Colon (tissue), 2 donors: ENCODE measurements at regions not wholly inside any gene's neighbourhood (a gene's known extent, or its start where the extent isn't known, plus 50 kb on each side); places are given as distances from the start of the nearest gene placed in this dataset.
"Not testable (repeated sequence)": the region's sequence is repeated elsewhere in the genome, so short reads cannot be mapped to it uniquely, and the experiment has no call there.

Source experiments
- FAIRE-seq: peaks from 2 replicates; lab custom pipeline; 2012; peaks lifted over from hg19 to GRCh38; lab: Jason Lieb, UNC
- donor health status: control.
- donor health status: control.

DNA sequence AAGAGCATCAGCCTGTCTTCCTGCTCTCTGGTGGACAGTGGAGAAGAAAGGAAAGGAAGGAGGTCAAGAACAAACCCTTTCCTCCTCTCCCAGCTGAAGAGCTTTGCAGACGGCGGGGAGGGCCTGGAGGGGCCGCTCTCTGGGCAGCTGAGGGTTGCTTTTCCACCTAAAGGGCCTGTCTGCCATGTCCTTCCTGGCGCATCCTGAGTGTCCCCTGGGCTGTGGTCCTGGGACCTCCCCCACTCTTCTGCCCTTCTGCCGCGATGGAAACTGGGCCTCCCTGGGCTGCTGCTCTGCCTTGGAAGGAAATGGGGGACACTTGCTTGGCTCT, 107.0 kb downstream of the ETS2 start:
- no peak for FAIRE-seq

DNA sequence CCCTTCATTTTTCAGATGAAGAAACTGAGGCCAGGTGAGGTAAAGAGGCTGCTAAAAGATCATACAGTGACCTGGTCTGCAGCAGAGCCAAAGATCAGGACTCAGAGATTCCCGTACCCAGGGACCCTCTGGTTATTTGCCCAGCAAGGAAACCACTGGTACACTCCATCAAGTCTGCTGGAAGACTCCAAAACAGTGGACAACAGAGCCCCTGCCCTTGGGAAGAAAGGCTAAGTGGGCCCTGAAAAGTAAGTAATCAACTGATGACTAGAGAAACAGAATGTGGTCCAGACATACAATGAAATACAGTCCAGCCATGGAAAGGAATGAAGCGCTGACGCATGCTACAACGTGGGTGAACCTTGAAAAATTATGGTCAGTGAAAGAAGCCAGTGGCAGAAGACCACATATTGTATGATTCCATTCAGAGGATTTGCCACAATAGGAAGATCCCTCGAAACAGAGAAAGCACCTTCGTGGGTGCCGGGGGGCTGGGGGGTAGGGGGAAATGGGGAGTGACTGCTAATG, 106.4 kb downstream of the ETS2 start:
- FAIRE-seq: no peak

DNA sequence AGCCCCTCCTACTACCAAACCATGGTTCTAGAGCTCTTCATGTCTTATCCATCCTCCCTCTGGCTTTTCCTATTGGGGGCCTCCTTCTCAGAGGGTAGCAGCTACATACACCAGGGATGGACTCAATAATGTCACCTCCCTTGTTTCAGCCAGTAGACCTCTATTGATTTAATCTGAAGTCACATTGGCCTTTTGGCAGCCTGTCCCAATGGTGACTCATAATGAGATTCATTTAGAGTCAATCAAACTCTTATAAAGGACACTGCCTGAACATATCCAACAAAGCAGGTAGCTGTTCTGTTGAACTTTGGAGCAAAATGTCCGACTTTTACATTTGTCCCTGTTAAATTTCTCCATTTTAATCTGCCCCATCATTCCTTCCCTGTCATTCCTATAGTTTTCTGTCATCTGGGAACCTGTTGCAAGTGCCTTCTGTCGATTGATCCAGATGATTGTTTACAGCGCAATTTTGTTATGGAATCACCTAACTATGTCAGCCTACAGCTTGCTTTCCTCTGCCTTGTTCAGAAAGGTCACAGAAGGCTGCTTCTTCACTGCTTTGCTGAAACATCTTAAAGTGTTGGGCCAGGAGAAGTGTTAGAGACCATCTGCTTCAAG, 105.9 kb downstream of the ETS2 start:
- FAIRE-seq: no peak

DNA sequence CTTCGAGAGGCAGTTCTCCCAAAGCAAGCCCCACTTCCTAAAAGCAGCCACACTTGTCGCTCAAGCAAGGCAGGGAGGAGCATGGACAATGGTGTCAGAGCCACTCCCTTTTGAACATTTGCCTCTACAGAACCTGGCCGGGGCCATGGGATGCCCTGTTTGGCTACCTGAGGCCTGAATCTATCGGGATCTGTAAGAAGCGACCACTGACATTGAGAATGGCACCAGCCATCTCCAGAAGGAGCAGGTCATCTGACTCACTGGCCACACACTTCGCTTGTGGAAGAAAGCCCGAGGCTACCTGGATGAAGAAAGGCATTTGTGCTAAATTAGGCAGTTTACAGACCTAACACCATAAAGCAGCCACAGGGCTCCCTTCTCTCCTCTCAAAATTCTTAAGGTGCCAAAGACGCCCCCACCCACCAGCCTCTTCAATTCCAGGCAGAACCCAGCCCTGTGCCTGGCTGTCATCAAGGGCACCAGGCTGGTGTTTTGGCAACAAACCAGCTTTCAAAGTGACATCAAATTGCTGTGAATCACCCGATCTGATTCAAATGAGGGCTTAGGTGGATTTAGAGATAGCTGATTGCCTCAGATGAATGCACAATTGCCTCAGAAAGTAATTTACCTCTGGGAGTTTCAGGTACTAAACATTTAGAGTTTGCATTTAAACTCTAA, 104.8 kb downstream of the ETS2 start:
- no peak for FAIRE-seq

DNA sequence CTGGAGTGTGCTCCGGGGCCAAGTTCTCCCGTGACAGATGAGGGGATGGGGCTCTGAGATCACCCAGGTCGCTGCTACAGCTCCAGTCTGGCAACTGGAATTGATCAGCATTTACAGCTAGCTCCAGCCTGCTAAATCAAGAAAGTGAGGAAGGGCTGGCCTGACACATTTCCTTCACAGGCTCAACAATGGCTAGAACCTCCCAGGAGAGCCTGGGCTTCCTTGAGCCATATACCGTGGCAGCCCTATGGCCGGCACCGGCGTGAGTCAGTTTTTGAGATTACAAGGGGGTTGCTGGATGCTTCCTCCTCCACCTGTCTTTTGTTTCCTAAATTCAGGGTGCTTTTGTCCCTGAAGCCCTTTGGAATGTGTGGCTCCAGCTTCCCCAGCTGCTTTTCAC, 104.2 kb downstream of the ETS2 start:
- no peak for FAIRE-seq

DNA sequence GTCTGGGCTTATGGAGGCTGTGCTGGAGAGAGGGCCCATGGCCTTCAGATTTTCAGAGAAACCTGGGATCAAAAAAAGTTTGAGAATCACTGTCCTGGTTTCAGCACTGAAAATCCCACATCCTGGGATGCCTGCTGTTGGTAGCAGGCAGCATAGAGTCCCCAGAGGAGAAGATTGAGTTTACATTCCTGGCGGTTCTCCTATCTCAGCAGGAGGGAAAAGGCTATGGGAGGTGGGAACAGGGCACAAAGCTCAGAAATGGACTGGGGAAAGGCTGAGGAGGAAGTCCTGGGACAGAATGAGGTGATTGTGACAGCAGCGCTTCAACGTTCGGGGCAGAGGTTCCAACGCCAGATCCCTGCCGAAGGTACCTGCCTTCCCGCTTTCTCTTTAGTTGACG, 103.4 kb downstream of the ETS2 start:
- FAIRE-seq: no peak

DNA sequence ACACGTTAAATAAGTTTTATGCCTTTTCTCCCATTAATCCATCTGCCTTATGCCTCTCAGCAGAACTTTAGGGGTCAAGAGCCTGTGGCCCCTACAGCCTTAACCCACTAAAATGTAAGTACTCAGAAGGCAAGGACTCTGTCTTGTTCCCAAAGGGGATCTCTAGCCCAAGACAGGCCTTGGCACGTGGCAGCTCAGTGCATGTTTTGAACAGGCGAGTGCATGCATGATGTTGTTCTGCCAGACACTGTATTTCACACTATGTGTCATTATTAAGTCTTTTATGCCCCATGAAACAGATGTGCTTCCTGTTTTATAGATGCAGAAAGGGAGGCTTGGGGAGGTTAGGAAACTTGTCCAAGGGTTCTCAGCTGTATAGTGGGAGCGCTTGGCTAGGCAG, 102.8 kb downstream of the ETS2 start:
- FAIRE-seq: no peak

GRCh38 chr21:38905752-38906151, 100.0 kb downstream of the ETS2 start:
- FAIRE-seq: no peak

DNA sequence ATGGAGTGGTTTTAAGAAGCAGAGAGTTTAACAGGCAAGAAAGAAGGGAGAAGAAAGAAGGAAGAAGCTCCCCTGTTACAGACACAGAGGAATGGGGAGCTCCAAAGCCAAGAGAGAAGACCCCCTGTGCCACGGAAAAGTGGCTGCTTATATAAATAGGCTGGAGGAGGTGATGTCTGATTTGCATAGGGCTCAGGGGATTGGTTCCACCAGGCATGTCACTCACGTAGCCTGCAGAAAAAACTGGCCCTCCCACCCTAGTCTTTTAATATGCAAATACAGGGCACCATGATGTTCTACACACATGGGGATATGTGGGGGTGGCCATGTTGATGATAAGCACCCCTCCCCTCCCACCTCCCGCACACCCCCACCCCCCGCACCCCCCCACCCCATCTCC, 99.6 kb downstream of the ETS2 start:
- no peak for FAIRE-seq

DNA sequence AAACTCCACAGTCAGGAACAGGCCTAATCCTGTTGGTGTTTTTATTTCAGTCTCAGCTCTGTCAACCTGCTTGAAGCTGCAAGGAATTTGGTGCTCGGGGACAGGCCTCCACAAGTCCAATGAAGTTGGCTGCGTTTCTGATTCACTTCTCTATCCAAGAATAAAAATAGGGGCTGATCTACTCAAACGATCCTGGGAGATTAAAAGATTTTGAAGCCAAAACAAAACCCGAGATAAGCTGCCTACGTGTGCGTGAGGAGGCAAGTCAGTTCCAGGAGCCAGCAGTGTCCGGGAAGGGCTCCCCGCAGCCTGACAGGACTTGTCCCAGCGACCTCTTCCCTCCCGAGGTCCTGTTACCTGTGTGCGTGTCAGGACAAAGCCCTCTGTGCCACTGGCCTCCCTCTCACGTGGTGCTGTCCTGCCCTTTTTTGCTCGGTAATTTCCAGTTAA, 98.0 kb downstream of the ETS2 start:
- no peak for FAIRE-seq

GRCh38 chr21:38902608-38903445, 97.1 kb downstream of the ETS2 start:
- no peak for FAIRE-seq

GRCh38 chr21:38900499-38900898, 94.8 kb downstream of the ETS2 start:
- no peak for FAIRE-seq

DNA sequence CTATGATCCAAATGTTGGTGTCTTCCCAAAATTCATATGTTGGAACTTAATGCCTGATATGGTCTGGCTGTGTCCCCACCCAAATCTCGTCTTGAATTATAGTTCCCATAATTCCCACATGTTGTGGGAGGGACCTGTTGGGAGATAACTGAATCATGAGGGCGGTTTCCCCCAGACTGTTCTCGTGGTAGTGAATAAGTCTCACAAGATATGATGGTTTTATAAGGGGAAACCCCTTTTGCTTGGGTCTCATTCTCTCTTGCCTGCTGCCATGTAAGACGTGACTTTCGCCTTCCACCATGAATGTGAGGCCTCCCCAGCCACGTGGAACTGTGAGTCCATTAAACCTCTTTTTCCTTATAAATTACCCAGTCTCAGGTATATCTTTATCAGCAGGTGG, 94.3 kb downstream of the ETS2 start:
- FAIRE-seq: not testable (repeated sequence)

DNA sequence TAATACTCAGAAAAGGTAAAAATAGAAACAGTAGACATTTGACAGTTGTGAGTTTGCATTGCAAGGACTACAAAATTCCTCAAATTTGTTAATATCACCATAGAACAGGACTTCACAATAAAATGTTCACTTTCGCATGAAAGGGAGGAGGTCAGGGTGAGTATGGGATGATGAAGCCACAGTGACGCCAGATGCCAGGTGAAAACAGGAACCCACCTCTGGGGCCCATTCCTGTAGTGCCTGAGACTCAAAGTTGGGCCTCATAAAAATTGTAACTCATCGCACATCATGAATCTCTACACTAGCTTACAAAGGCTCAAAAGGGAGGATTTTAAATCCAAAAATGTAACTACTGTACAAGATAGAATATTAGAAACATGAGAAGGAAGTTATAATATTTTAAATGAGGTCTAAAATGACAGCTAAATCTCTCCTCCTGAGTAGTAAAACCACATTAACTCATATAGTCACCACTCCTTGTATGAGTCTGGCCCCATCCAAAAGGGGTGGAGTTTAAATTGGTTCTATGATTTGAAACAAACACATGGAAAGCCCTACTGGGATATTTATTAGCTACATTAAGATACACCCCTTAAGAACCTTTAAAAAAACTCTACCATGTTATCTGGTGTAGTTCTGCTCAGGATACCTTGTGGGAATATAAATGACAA, 93.7 kb downstream of the ETS2 start:
- FAIRE-seq: no peak

GRCh38 chr21:38898422-38899096, 92.8 kb downstream of the ETS2 start:
- FAIRE-seq: no peak

GRCh38 chr21:38897532-38898421, 92.0 kb downstream of the ETS2 start:
- no peak for FAIRE-seq

DNA sequence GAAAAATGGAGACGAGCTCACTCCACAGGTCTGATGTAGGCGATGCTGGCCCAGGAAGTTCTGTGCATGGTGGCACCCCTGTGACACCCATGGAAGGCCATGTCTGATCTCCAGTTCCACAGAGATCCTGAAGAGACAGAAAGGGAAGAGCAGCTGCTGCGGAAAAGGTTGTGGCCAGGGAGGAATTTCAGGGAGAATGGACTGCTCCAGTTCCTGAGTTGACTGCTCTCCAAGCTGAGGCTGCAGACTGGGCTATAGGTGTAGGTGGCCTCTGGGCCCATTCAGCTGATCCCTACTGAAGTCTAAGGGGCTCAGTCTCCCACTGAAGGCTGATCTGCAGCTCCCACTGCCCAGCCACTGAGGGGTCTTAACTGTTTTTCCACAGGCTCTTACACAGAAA, 89.2 kb downstream of the ETS2 start:
- FAIRE-seq: no peak

- FAIRE-seq: no peak
These were observed 83.3 kb downstream of the ETS2 start for GRCh38 chr21:38888991-38889561.

GRCh38 chr21:38887749-38888148, 82.0 kb downstream of the ETS2 start:
- FAIRE-seq: no peak

GRCh38 chr21:38887062-38887686, 81.4 kb downstream of the ETS2 start:
- FAIRE-seq: no peak
